ENCODE measurements at regions not wholly inside any gene's neighbourhood (a gene's known extent, or its start where the extent isn't known, plus 50 kb on each side); places are given as distances from the start of the nearest gene placed in this dataset.

GRCh38 chr15:93167291-93167690 lies 78.3 kb upstream of the RGMA start:
- no peak overlapping the region for H3K4me3 ChIP-seq (ENCODE audit: low read length)
- DNase-seq (ENCODE audit: low read depth) = no peak
- TF ChIP-seq CTCF (conservative IDR thresholded peaks at IDR 0.05; ENCODE audit: low read length) = no peak

DNA sequence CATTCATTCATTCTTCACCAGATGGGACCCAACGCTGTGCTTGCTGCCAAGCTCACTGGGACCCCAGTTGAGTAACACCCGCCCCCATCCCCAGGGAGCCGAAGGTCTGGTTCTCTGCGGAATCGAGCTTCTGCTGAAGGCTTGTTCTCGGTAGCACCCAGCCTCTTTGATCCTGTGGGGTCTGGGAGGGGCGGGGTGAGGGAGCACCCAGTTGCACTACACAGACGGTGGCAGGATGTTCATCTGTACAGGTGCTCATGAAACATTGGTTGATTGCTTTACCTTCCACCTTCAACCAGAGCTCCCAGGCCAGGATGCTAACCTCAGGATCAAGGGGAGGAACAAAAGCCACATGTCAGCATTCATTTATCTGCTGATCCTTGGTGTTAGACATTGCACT lies 77.7 kb upstream of the RGMA start:
- no peak overlapping the region for H3K4me3 ChIP-seq (ENCODE audit: low read length)
- DNase-seq (ENCODE audit: low read depth) = no peak
- no peak for TF ChIP-seq CTCF (conservative IDR thresholded peaks at IDR 0.05; ENCODE audit: low read length)

GRCh38 chr15:93165734-93166470 lies 76.9 kb upstream of the RGMA start:
- no peak for TF ChIP-seq CTCF (conservative IDR thresholded peaks at IDR 0.05; ENCODE audit: low read length)
- H3K4me3 ChIP-seq (ENCODE audit: low read length) = no peak overlapping the region
- DNase-seq (ENCODE audit: low read depth) = no peak

DNA sequence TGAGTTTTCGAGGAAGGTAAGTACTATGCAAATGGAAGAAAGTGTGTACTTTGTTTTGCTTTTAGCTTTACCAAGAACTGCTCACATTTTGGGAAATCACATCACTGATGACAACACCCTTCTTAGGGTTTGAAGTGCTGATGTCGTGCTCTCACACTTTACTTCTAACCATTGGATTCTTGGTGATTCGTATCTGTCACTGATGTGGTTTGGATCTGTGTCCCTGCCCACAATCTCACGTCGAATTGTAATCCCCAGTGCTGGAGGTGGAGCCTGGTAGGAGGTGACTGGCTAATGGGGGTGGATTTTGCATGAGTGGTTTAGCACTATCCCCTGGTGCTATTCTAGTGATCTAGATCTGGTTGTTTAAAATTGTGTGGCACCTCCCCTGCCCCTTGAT lies 75.4 kb upstream of the RGMA start:
- DNase-seq (ENCODE audit: low read depth) = no peak
- no peak for TF ChIP-seq CTCF (conservative IDR thresholded peaks at IDR 0.05; ENCODE audit: low read length)
- H3K4me3 ChIP-seq (ENCODE audit: low read length) = no peak overlapping the region

DNA sequence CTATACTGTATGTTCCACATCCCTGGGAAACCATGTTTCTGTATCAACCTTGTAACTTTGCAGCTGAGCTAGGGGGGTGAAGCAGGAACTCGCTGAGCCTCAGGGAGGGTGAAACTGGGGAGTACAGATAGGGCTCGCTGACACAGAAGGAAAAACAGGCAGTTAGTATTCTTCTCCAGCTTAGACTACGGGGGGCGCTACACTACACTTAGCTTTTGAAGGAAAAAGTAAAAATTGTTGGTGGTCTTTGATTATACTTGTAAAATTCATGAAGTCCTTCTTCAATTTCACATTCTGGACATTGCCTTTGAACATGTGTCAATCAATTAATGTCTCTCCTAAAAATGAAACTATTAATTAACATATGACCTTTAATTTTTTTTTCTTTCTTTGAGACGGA lies 73.5 kb upstream of the RGMA start:
- TF ChIP-seq CTCF (conservative IDR thresholded peaks at IDR 0.05; ENCODE audit: low read length) = no peak
- DNase-seq (ENCODE audit: low read depth) = no peak

GRCh38 chr15:93159930-93160329 lies 70.9 kb upstream of the RGMA start:
- no peak for TF ChIP-seq CTCF (conservative IDR thresholded peaks at IDR 0.05; ENCODE audit: low read length)
- no peak for DNase-seq (ENCODE audit: low read depth)
- no peak overlapping the region for H3K4me3 ChIP-seq (ENCODE audit: low read length)

More for the DNA sequence above, 73.5 kb upstream of the RGMA start:
- no peak overlapping the region for H3K4me3 ChIP-seq (ENCODE audit: low read length)

GRCh38 chr15:93158097-93158900 lies 69.3 kb upstream of the RGMA start:
- no peak for DNase-seq (ENCODE audit: low read depth)
- TF ChIP-seq CTCF (conservative IDR thresholded peaks at IDR 0.05; ENCODE audit: low read length) = no peak

More at GRCh38 chr15:93158097-93158900, 69.3 kb upstream of the RGMA start:
- H3K4me3 ChIP-seq (ENCODE audit: low read length) = no peak overlapping the region
